HG03575 (cell line): ENCODE measurements at regions not wholly inside any gene's neighbourhood (a gene's known extent, or its start where the extent isn't known, plus 50 kb on each side); places are given as distances from the start of the nearest gene placed in this dataset.

Experiments
- ATAC-seq: cut with Tn5 transposase; IDR thresholded peaks from one replicate; pipeline ENCODE4 v1.9.1; 2021; ENCODE audit not compliant: unreplicated experiment, insufficient number of reproducible peaks, low FRiP score; ENCODE audit errors: extremely low read depth

- no peak for ATAC-seq
Observed at GRCh38 chr6:71499667-71500066, 211.1 kb downstream of the OGFRL1 start.

- ATAC-seq: no peak
Observed at GRCh38 chr6:71502168-71502567, 213.6 kb downstream of the OGFRL1 start.

- no peak for ATAC-seq
Observed at GRCh38 chr6:71502956-71503355, 214.3 kb downstream of the OGFRL1 start.

- no peak for ATAC-seq
Observed at GRCh38 chr6:71507183-71507582, 218.6 kb downstream of the OGFRL1 start.

GRCh38 chr6:71509191-71510005 is 220.8 kb downstream of the OGFRL1 start:
- ATAC-seq: no peak

GRCh38 chr6:71510057-71510713 is 221.6 kb downstream of the OGFRL1 start:
- ATAC-seq: no peak

GRCh38 chr6:71510856-71511255 is 222.2 kb downstream of the OGFRL1 start:
- no peak for ATAC-seq

- no peak for ATAC-seq
Observed at GRCh38 chr6:71512256-71512655, 223.6 kb downstream of the OGFRL1 start.

- no peak for ATAC-seq
Observed at GRCh38 chr6:71513036-71513435, 224.4 kb downstream of the OGFRL1 start.

- no peak for ATAC-seq
Observed at GRCh38 chr6:71523548-71523947, 234.9 kb downstream of the OGFRL1 start.

GRCh38 chr6:71524201-71524600 is 235.6 kb downstream of the OGFRL1 start:
- no peak for ATAC-seq

- no peak for ATAC-seq
Observed at GRCh38 chr6:71527886-71528285, 239.3 kb downstream of the OGFRL1 start.

- ATAC-seq: no peak
Observed at GRCh38 chr6:71529026-71529425, 240.4 kb downstream of the OGFRL1 start.

GRCh38 chr6:71529769-71530168 is 241.2 kb downstream of the OGFRL1 start:
- ATAC-seq: no peak

GRCh38 chr6:71531006-71531405 is 242.4 kb downstream of the OGFRL1 start:
- no peak for ATAC-seq

- no peak for ATAC-seq
Observed at GRCh38 chr6:71531841-71532240, 243.2 kb downstream of the OGFRL1 start.

- no peak for ATAC-seq
Observed at GRCh38 chr6:71533939-71534379, 245.3 kb downstream of the OGFRL1 start.

- ATAC-seq: no peak
Observed at GRCh38 chr6:71534921-71535320, 246.3 kb downstream of the OGFRL1 start.

GRCh38 chr6:71537717-71538116 is 249.1 kb downstream of the OGFRL1 start:
- ATAC-seq: no peak

GRCh38 chr6:71544028-71544427 is 255.4 kb downstream of the OGFRL1 start:
- ATAC-seq: no peak
